ENCODE measurements at regions not wholly inside any gene's neighbourhood (a gene's known extent, or its start where the extent isn't known, plus 50 kb on each side); places are given as distances from the start of the nearest gene placed in this dataset.
A peak's percentile ranks its signal among the peaks of the same experiment; 100 is the strongest.

DNA sequence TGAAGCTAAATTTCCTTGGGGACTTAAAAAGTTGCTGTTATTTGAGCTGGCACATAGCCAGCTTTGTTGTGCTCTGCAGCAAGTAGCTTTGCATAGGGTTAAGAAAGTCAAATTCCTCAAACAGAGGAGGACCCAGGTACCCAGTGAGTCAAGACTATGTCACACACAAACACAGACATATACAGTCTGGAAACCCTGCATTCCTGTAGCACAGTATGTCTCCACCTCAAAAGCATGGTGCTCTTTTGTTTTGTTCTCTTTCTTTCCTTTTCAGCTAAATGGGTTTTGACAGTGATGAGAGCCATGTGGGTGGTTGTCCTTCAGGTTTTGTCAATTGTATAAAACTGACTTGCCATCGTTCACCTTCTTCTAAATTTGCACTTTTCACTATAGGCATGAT, 179.6 kb upstream of the DIO2 start:
- intact Hi-C loops (cut with DNase I, micrococcal nuclease): no loop called here
- Histone ChIP-seq H3K4me1 (ENCODE audit: low read depth) (no peaks in the 10 kb centered on the region), H3K36me3 (ENCODE audit: low read depth) (no peaks in the 10 kb centered on the region), H3K9me3 (no peaks in the 10 kb centered on the region), H3K4me3 (no peak overlapping the region)
- TF ChIP-seq, protein P1, sequence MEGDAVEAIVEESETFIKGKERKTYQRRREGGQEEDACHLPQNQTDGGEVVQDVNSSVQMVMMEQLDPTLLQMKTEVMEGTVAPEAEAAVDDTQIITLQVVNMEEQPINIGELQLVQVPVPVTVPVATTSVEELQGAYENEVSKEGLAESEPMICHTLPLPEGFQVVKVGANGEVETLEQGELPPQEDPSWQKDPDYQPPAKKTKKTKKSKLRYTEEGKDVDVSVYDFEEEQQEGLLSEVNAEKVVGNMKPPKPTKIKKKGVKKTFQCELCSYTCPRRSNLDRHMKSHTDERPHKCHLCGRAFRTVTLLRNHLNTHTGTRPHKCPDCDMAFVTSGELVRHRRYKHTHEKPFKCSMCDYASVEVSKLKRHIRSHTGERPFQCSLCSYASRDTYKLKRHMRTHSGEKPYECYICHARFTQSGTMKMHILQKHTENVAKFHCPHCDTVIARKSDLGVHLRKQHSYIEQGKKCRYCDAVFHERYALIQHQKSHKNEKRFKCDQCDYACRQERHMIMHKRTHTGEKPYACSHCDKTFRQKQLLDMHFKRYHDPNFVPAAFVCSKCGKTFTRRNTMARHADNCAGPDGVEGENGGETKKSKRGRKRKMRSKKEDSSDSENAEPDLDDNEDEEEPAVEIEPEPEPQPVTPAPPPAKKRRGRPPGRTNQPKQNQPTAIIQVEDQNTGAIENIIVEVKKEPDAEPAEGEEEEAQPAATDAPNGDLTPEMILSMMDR (IDR thresholded peaks at IDR 0.05): no peak
- ATAC-seq (no peak), DNase-seq (no peak)

DNA sequence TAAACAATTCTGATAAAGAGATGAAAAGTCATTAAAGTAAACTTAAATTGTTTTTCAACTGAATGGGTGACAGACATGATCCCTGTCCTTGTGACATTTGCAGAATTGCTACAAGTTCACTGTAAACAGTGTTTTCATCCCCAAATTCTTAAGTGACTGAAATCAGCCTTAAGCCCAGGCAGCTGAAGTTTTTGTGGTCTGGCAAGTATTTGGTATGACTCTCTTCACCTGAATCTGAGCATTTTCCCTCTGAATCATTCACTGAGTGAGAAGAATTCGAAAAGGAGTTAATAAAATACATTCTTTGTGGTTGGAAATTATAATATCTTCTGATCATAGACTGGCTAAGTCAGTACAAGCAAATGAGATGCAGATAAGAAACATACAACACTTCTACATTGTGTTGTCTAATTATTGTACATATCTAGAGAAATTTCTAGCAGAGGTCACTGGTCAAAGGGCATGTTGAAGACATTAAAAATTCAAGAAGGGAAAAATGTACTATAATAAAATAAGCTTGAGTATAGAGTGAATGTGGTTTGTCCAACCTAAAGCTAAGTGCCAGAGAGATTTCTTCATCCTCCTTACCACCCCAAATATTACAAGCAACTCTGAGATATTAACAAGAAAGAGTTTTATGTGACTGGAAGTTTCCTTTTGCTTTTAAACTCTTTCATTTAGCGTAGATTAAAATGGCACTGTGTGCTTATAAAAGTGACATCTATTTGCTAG, 177.8 kb upstream of the DIO2 start:
- intact Hi-C loops (cut with DNase I, micrococcal nuclease): no loop called here

DNA sequence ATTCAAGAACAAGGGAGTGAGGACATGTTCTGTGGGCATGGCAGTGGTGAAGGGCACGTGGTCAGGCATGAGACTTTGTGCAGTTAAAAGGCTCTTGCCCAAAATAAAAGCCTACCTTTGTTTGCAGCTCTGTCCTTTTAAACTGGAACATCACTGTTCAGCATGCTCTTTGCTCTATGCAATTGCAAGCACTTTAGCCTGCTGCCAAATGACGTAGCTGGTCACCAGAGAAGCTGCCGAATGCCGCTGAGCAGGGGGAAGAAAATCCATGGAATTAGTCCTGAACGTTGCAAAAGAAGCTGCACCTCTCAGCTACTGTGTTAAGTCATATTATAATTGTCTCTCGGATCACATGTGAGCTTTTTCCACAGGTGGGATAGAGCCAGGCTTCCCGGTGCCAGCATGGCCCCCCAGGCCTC, 176.3 kb upstream of the DIO2 start:
- no peak for ATAC-seq
- Histone ChIP-seq H3K36me3 (ENCODE audit: low read depth) (no peaks in the 10 kb centered on the region), H3K4me1 (ENCODE audit: low read depth) (no peaks in the 10 kb centered on the region), H3K9me3 (no peaks in the 10 kb centered on the region), H3K4me3 (no peak overlapping the region)
- intact Hi-C loops (cut with DNase I, micrococcal nuclease): no loop called here
- peak in 1 of 3 donors; percentile 3 for DNase-seq
- TF ChIP-seq, protein P1 (IDR thresholded peaks at IDR 0.05): no peak

More for the DNA sequence above, 177.8 kb upstream of the DIO2 start:
- no peak for ATAC-seq
- H3K4me3 ChIP-seq: no peak overlapping the region
- TF ChIP-seq, protein P1 (IDR thresholded peaks at IDR 0.05): no peak
- H3K9me3 ChIP-seq: no peaks in the 10 kb centered on the region
- DNase-seq: no peak
- no peaks in the 10 kb centered on the region for H3K4me1 ChIP-seq (ENCODE audit: low read depth)
- H3K36me3 ChIP-seq (ENCODE audit: low read depth): no peaks in the 10 kb centered on the region

DNA sequence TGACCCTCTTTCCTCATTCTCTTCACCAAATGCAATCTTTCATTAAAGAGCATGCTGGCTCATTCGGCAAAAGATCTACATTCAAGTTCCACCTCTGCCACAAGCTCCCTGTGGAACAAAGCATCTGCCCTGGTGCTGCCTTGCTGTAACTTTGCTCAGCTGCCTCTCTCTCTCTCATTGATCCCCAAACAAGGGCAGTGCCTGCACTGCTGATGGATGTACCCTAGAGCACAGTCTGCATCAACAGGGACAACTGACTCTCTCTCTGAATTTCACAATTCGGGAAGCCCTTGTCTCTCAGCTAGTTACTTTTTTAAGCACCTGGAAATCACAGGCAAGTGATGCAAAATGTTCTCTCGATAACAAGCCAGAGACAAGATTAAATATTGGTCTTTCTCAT, 174.0 kb upstream of the DIO2 start:
- no peaks in the 10 kb centered on the region for H3K4me1 ChIP-seq (ENCODE audit: low read depth)
- no peak overlapping the region for H3K4me3 ChIP-seq
- intact Hi-C loops (cut with DNase I, micrococcal nuclease): no loop called here
- no peaks in the 10 kb centered on the region for H3K9me3 ChIP-seq
- no peak for DNase-seq
- no peak for ATAC-seq
- TF ChIP-seq, protein P1 (IDR thresholded peaks at IDR 0.05): no peak
- H3K36me3 ChIP-seq (ENCODE audit: low read depth): no peaks in the 10 kb centered on the region

DNA sequence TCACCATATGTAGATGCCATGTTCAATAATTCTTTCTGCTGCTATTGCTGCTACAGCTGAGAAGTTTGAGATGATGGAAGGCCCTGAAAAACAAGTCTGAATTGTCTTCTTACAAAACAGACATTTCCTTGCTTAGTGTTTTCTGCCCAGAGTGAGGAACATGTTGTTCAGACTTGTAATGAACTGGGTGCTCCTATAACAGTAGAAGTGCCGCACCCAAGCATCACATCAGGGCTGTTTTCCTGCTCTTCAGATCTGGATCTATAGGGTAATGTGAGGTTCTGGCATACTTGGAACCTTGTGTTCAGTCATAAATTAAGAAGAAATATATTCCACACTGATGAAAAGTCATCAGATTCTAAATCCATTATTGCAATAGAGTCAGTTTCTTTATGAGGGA, 171.9 kb upstream of the DIO2 start:
- DNase-seq: no peak
- Histone ChIP-seq H3K9me3 (no peaks in the 10 kb centered on the region), H3K36me3 (ENCODE audit: low read depth) (no peaks in the 10 kb centered on the region), H3K4me1 (ENCODE audit: low read depth) (no peaks in the 10 kb centered on the region), H3K4me3 (no peak overlapping the region)
- ATAC-seq: no peak
- TF ChIP-seq, protein P1 (IDR thresholded peaks at IDR 0.05): no peak
- intact Hi-C loops (cut with DNase I, micrococcal nuclease): no loop called here
